Mesenchymal stem cell (in vitro differentiated cells and primary cell): ENCODE measurements at regions not wholly inside any gene's neighbourhood (a gene's known extent, or its start where the extent isn't known, plus 50 kb on each side); places are given as distances from the start of the nearest gene placed in this dataset.

Experiments used
- DNase-seq: peaks from one replicate; pipeline ENCODE4 v3.0.0-alpha.2; 2013
- H2AFZ ChIP-seq: one replicate; pipeline ENCODE4 v1.6.1; 2013; ENCODE audit warnings: low read depth, mild to moderate bottlenecking, control low read depth, inconsistent platforms, low read length, moderate library complexity
- H2AK5ac ChIP-seq: 2 replicates; pipeline ENCODE4 v1.6.1; 2013; ENCODE audit warnings: low read length, moderate library complexity, mild to moderate bottlenecking, inconsistent platforms; ENCODE audit not compliant: severe bottlenecking
- H2BK120ac ChIP-seq: one replicate; pipeline ENCODE4 v1.6.1; 2013; ENCODE audit warnings: low read depth, mild to moderate bottlenecking, inconsistent platforms, low read length, moderate library complexity
- H2BK12ac ChIP-seq, 2 experiments: one replicate each; pipeline ENCODE4 v1.6.1; 2013; ENCODE audit warnings: inconsistent platforms in 2 of 2, low read length in 2 of 2, mild to moderate bottlenecking in 2 of 2, moderate library complexity in 2 of 2, control low read depth in 1 of 2
- H2BK15ac ChIP-seq: one replicate; pipeline ENCODE4 v1.6.1; 2013; ENCODE audit warnings: mild to moderate bottlenecking, low read depth, inconsistent platforms; ENCODE audit not compliant: poor library complexity, severe bottlenecking
- H2BK5ac ChIP-seq: 2 replicates; pipeline ENCODE4 v1.6.1; 2013; ENCODE audit warnings: low read depth, mild to moderate bottlenecking, low read length, control low read depth, inconsistent platforms; ENCODE audit not compliant: poor library complexity, severe bottlenecking
- H3K14ac ChIP-seq, 2 experiments: one replicate each; pipeline ENCODE4 v1.6.1; 2013; ENCODE audit warnings: inconsistent platforms in 2 of 2, low read length in 2 of 2, control low read depth in 1 of 2, mild to moderate bottlenecking in 1 of 2, moderate library complexity in 1 of 2
- H3K18ac ChIP-seq, 2 experiments: one replicate each; pipeline ENCODE4 v1.6.1; 2013; ENCODE audit warnings: inconsistent platforms in 2 of 2, low read length in 2 of 2, control low read depth in 1 of 2, low read depth in 1 of 2, mild to moderate bottlenecking in 1 of 2
- H3K23ac ChIP-seq, 2 experiments: one replicate each; pipeline ENCODE4 v1.6.1; 2013; ENCODE audit warnings: inconsistent platforms in 2 of 2, low read length in 2 of 2, mild to moderate bottlenecking in 2 of 2, moderate library complexity in 2 of 2, control low read depth in 1 of 2
- H3K27ac ChIP-seq: 2 replicates; pipeline ENCODE4 v1.5.1; 2013; ENCODE audit warnings: mild to moderate bottlenecking, moderate library complexity, low read length, control low read depth, inconsistent platforms; ENCODE audit not compliant: poor library complexity, severe bottlenecking
- H3K27me3 ChIP-seq, 2 experiments: 2 replicates each; pipeline versions ENCODE4 v1.6.1 to v1.7.0; 2013; ENCODE audit warnings: low read length in 2 of 2, mild to moderate bottlenecking in 2 of 2, moderate library complexity in 2 of 2, control low read depth in 1 of 2, inconsistent platforms in 1 of 2; ENCODE audit not compliant: control insufficient read depth in 1 of 2, insufficient read depth in 1 of 2
- H3K36me3 ChIP-seq, 2 experiments: 2 replicates each; pipeline versions ENCODE4 v1.6.1 to v1.7.0; 2013; ENCODE audit warnings: low read length in 2 of 2, control low read depth in 1 of 2, inconsistent platforms in 1 of 2, low read depth in 1 of 2, mild to moderate bottlenecking in 1 of 2; ENCODE audit not compliant: insufficient read depth in 2 of 2, control insufficient read depth in 1 of 2
- H3K4ac ChIP-seq, 2 experiments: one replicate each; pipeline ENCODE4 v1.6.1; 2013; ENCODE audit warnings: inconsistent platforms in 2 of 2, low read length in 2 of 2, mild to moderate bottlenecking in 2 of 2, moderate library complexity in 2 of 2, control low read depth in 1 of 2, low read depth in 1 of 2
- H3K4me1 ChIP-seq: 2 replicates; pipeline ENCODE4 v1.6.1; 2013; ENCODE audit warnings: low read depth, low read length, control low read depth; ENCODE audit not compliant: control insufficient read depth, insufficient read depth
- H3K4me2 ChIP-seq: 2 replicates; pipeline ENCODE4 v1.6.1; 2013; ENCODE audit warnings: low read length, mild to moderate bottlenecking, inconsistent platforms; ENCODE audit not compliant: poor library complexity, severe bottlenecking
- H3K4me3 ChIP-seq, 2 experiments: 2 replicates each; pipeline versions ENCODE4 v1.5.1 to v1.7.0; 2013; ENCODE audit warnings: low read length in 2 of 2, mild to moderate bottlenecking in 2 of 2, control low read depth in 1 of 2, low read depth in 1 of 2; ENCODE audit not compliant: insufficient read depth in 1 of 2
- H3K79me1 ChIP-seq: replicated peaks from 2 replicates; pipeline ENCODE4 v1.6.1; 2013; ENCODE audit warnings: mild to moderate bottlenecking, control low read depth, low read length, inconsistent platforms; ENCODE audit not compliant: poor library complexity, severe bottlenecking
- H3K9ac ChIP-seq: 2 replicates; pipeline ENCODE4 v1.7.0; 2013; ENCODE audit warnings: mild to moderate bottlenecking, low read length, moderate library complexity
- H3K9me3 ChIP-seq: 2 replicates; pipeline ENCODE4 v1.7.0; 2013; ENCODE audit warnings: mild to moderate bottlenecking, low read length; ENCODE audit not compliant: control insufficient read depth
- H4K8ac ChIP-seq: one replicate; pipeline ENCODE4 v1.6.1; 2013; ENCODE audit warnings: inconsistent platforms, mild to moderate bottlenecking, low read length, moderate library complexity
- H4K91ac ChIP-seq: one replicate; pipeline ENCODE4 v1.6.1; 2013; ENCODE audit warnings: mild to moderate bottlenecking, low read length, inconsistent platforms
- WGBS: methylation state at CpG from one replicate; pipeline ENCODE4 v1.1.7; 2013; ENCODE audit warnings: mixed read lengths; 5-methylcytosine and 5-hydroxymethylcytosine counted together

GRCh38 chr21:38885909-38886308, 80.2 kb downstream of the ETS2 start:
- WGBS: 100% methylated on average over 1 of the region's 1 CpG
- H3K4me3 ChIP-seq: no peak overlapping the region
- no peak overlapping the region for H2BK120ac ChIP-seq
- no peaks in the 10 kb centered on the region for H3K27me3 ChIP-seq
- H3K18ac ChIP-seq: no peak overlapping the region
- peaks cover 45% of the 10 kb centered on the region for H3K9me3 ChIP-seq
- H2BK12ac ChIP-seq: no peak overlapping the region
- no peaks in the 10 kb centered on the region for H3K79me1 ChIP-seq
- H4K8ac ChIP-seq: no peak overlapping the region
- H2AK5ac ChIP-seq: no peak overlapping the region
- no peak overlapping the region for H3K27ac ChIP-seq
- H2AFZ ChIP-seq: no peak overlapping the region
- H3K4me2 ChIP-seq: no peak overlapping the region
- H4K91ac ChIP-seq: no peak overlapping the region
- H3K9ac ChIP-seq: no peak overlapping the region
- no peak overlapping the region for H3K4ac ChIP-seq
- no peak overlapping the region for H3K14ac ChIP-seq
- H2BK5ac ChIP-seq: no peak overlapping the region
- no peaks in the 10 kb centered on the region for H3K4me1 ChIP-seq
- no peak overlapping the region for H2BK15ac ChIP-seq
- DNase-seq: no peak
- H3K23ac ChIP-seq: no peak overlapping the region
- H3K36me3 ChIP-seq: no peaks in the 10 kb centered on the region

GRCh38 chr21:38884440-38884839, 78.7 kb downstream of the ETS2 start:
- H4K8ac ChIP-seq: no peak overlapping the region
- no peak for DNase-seq
- H3K27ac ChIP-seq: no peak overlapping the region
- no peak overlapping the region for H3K18ac ChIP-seq
- H3K4me1 ChIP-seq: no peaks in the 10 kb centered on the region
- H3K4me3 ChIP-seq: no peak overlapping the region
- H3K4ac ChIP-seq: no peak overlapping the region
- no peak overlapping the region for H4K91ac ChIP-seq
- no peak overlapping the region for H3K23ac ChIP-seq
- no peak overlapping the region for H2AFZ ChIP-seq
- no peak overlapping the region for H2BK5ac ChIP-seq
- no peak overlapping the region for H2BK120ac ChIP-seq
- H3K36me3 ChIP-seq: no peaks in the 10 kb centered on the region
- H3K27me3 ChIP-seq: no peaks in the 10 kb centered on the region
- WGBS: 80% methylated on average over 3 of the region's 3 CpGs
- peaks cover 59% of the 10 kb centered on the region for H3K9me3 ChIP-seq
- no peaks in the 10 kb centered on the region for H3K79me1 ChIP-seq
- H2AK5ac ChIP-seq: no peak overlapping the region
- no peak overlapping the region for H2BK12ac ChIP-seq
- no peak overlapping the region for H2BK15ac ChIP-seq
- H3K9ac ChIP-seq: no peak overlapping the region
- H3K4me2 ChIP-seq: no peak overlapping the region
- H3K14ac ChIP-seq: no peak overlapping the region

GRCh38 chr21:38883142-38883541, 77.4 kb downstream of the ETS2 start:
- Histone ChIP-seq H3K4me2 (no peak overlapping the region), H2BK120ac (no peak overlapping the region), H3K27ac (no peak overlapping the region), H3K4me1 (no peaks in the 10 kb centered on the region), H3K27me3 (no peaks in the 10 kb centered on the region), H3K79me1 (no peaks in the 10 kb centered on the region), H2BK15ac (no peak overlapping the region), H3K14ac (no peak overlapping the region), H2AFZ (no peak overlapping the region), H3K18ac (no peak overlapping the region), H3K36me3 (no peaks in the 10 kb centered on the region), H2AK5ac (no peak overlapping the region), H2BK12ac (no peak overlapping the region), H4K91ac (no peak overlapping the region), H3K23ac (no peak overlapping the region), H3K9ac (no peak overlapping the region), H3K9me3 (peaks cover 59% of the 10 kb centered on the region), H3K4ac (no peak overlapping the region), H2BK5ac (no peak overlapping the region), H3K4me3 (no peak overlapping the region), H4K8ac (no peak overlapping the region)
- DNase-seq: no peak

GRCh38 chr21:38881131-38881530, 75.4 kb downstream of the ETS2 start:
- no peak overlapping the region for H3K4me2 ChIP-seq
- H3K14ac ChIP-seq: no peak overlapping the region
- no peak for DNase-seq
- no peak overlapping the region for H2BK15ac ChIP-seq
- H4K91ac ChIP-seq: no peak overlapping the region
- H2AK5ac ChIP-seq: no peak overlapping the region
- no peak overlapping the region for H3K4ac ChIP-seq
- H3K79me1 ChIP-seq: no peaks in the 10 kb centered on the region
- no peak overlapping the region for H2BK5ac ChIP-seq
- H2AFZ ChIP-seq: no peak overlapping the region
- no peaks in the 10 kb centered on the region for H3K36me3 ChIP-seq
- H3K18ac ChIP-seq: no peak overlapping the region
- H4K8ac ChIP-seq: no peak overlapping the region
- no peak overlapping the region for H2BK12ac ChIP-seq
- H3K4me1 ChIP-seq: no peaks in the 10 kb centered on the region
- no peak overlapping the region for H3K4me3 ChIP-seq
- peaks cover 42% of the 10 kb centered on the region for H3K9me3 ChIP-seq
- no peak overlapping the region for H3K23ac ChIP-seq
- H3K9ac ChIP-seq: no peak overlapping the region
- no peaks in the 10 kb centered on the region for H3K27me3 ChIP-seq
- H2BK120ac ChIP-seq: no peak overlapping the region
- H3K27ac ChIP-seq: no peak overlapping the region
